H1 (cell line): ENCODE measurements at regions not wholly inside any gene's neighbourhood (a gene's known extent, or its start where the extent isn't known, plus 50 kb on each side); places are given as distances from the start of the nearest gene placed in this dataset.

Source experiments
- CEBPB ChIP-seq: IDR thresholded peaks from 2 replicates; pipeline ENCODE4 v1.6.1; 2012; ENCODE audit warnings: low read depth, low read length
- CHD1 ChIP-seq: IDR thresholded peaks from 2 replicates; pipeline ENCODE4 v1.6.1; 2012; ENCODE audit warnings: low read depth, low read length, improper control_type of control experiment
- EZH2 ChIP-seq: fragments of 200-600 bp; sonication (generic); IDR thresholded peaks from 2 replicates; pipeline ENCODE4 v1.7.1; 2012; ENCODE audit warnings: low read depth, mild to moderate bottlenecking, moderate library complexity, low read length, inconsistent platforms; ENCODE audit not compliant: severe bottlenecking
- JUND ChIP-seq: IDR thresholded peaks from 2 replicates; pipeline ENCODE4 v1.6.1; 2011; ENCODE audit warnings: mild to moderate bottlenecking, improper control_type of control experiment, low read length
- KDM5A ChIP-seq: fragments of 200-600 bp; IDR thresholded peaks from 2 replicates; pipeline ENCODE4 v1.7.1; 2012; ENCODE audit warnings: mild to moderate bottlenecking, low read length, inconsistent platforms, mixed read lengths
- POLR2A ChIP-seq, 2 experiments: IDR thresholded peaks; 1 replicate in 1 of 2; 2 replicates in 1 of 2; pipeline ENCODE4 v1.6.1; 2011; ENCODE audit warnings: low read depth in 2 of 2, low read length in 2 of 2, mild to moderate bottlenecking in 2 of 2; ENCODE audit errors: control extremely low read depth in 1 of 2
- SRF ChIP-seq: IDR thresholded peaks from 2 replicates; pipeline ENCODE4 v1.6.1; 2011; ENCODE audit warnings: mild to moderate bottlenecking, low read depth, low read length, moderate library complexity
- TAF1 ChIP-seq: IDR thresholded peaks from 2 replicates; pipeline ENCODE4 v1.6.1; 2011; ENCODE audit warnings: mild to moderate bottlenecking, low read depth, low read length
- YY1 ChIP-seq: IDR thresholded peaks from 2 replicates; pipeline ENCODE4 v1.6.1; 2011; ENCODE audit warnings: low read depth, mild to moderate bottlenecking, low read length
- TF ChIP-seq, protein P1 (sequence below), 3 experiments: IDR thresholded peaks; 1 replicate in 2 of 3; 2 replicates in 1 of 3; pipeline versions ENCODE4 v1.5.1 to v1.6.1; 2011; ENCODE audit warnings: low read length in 3 of 3, mild to moderate bottlenecking in 3 of 3, inconsistent platforms in 2 of 3, low read depth in 1 of 3, moderate library complexity in 1 of 3; ENCODE audit not compliant: insufficient read depth in 1 of 3; ENCODE audit errors: control extremely low read depth in 1 of 3
- TF ChIP-seq, protein P2 (sequence below): IDR thresholded peaks from 2 replicates; pipeline ENCODE4 v1.6.1; 2011; ENCODE audit warnings: low read length, improper control_type of control experiment

DNA sequence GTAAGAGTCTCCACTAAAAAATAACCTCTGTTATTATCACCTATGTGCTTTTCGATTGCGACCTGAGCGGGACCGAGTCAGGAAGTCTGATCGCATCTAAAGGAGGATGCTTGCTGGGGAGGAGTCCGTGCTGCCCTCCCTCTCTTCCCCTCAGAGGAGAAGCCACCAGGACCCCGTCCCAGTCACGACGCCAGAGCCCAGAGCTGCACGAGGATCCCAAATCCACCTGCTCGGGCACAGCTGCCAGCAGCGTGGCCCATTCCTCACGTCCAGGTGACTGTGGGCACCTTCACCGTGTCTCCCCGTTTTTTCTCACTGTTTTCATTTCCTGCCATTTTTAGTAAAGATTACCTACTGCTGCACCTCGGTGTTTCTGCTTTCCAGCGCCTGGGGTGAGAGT lies 390.3 kb downstream of the BRD1 start:
- TF ChIP-seq SRF = no peak
- TF ChIP-seq, protein P1, sequence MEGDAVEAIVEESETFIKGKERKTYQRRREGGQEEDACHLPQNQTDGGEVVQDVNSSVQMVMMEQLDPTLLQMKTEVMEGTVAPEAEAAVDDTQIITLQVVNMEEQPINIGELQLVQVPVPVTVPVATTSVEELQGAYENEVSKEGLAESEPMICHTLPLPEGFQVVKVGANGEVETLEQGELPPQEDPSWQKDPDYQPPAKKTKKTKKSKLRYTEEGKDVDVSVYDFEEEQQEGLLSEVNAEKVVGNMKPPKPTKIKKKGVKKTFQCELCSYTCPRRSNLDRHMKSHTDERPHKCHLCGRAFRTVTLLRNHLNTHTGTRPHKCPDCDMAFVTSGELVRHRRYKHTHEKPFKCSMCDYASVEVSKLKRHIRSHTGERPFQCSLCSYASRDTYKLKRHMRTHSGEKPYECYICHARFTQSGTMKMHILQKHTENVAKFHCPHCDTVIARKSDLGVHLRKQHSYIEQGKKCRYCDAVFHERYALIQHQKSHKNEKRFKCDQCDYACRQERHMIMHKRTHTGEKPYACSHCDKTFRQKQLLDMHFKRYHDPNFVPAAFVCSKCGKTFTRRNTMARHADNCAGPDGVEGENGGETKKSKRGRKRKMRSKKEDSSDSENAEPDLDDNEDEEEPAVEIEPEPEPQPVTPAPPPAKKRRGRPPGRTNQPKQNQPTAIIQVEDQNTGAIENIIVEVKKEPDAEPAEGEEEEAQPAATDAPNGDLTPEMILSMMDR (IDR thresholded peaks at IDR 0.05; ENCODE audit: control extremely low read depth in 1 of 3, insufficient read depth in 1 of 3, low read depth in 1 of 3, low read length in 3 of 3) = no peak
- no peak for TF ChIP-seq POLR2A (IDR thresholded peaks at IDR 0.05; ENCODE audit: control extremely low read depth in 1 of 2, low read depth in 2 of 2, low read length in 2 of 2)
- no peak for TF ChIP-seq EZH2
- no peak for TF ChIP-seq YY1
- no peak for TF ChIP-seq JUND
- TF ChIP-seq CHD1 = no peak
- TF ChIP-seq TAF1 = no peak
- TF ChIP-seq, protein P2, sequence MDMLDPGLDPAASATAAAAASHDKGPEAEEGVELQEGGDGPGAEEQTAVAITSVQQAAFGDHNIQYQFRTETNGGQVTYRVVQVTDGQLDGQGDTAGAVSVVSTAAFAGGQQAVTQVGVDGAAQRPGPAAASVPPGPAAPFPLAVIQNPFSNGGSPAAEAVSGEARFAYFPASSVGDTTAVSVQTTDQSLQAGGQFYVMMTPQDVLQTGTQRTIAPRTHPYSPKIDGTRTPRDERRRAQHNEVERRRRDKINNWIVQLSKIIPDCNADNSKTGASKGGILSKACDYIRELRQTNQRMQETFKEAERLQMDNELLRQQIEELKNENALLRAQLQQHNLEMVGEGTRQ = no peak
- TF ChIP-seq KDM5A = no peak
- TF ChIP-seq CEBPB = no peak
